DOHH2 (cell line): ENCODE measurements at regions not wholly inside any gene's neighbourhood (a gene's known extent, or its start where the extent isn't known, plus 50 kb on each side); places are given as distances from the start of the nearest gene placed in this dataset.

Experiments used
- CTCF ChIP-seq: fragments of 200-600 bp; sonication (generic); IDR thresholded peaks from one replicate; pipeline ENCODE4 v1.5.1; 2014; ENCODE audit warnings: antibody characterized with exemption, mild to moderate bottlenecking, low read depth, low read length; ENCODE audit not compliant: poor library complexity, severe bottlenecking
- EZH2phosphoT487 ChIP-seq: fragments of 200-600 bp; sonication (generic); IDR thresholded peaks from 2 replicates; pipeline ENCODE4 v1.6.1; 2017; ENCODE audit warnings: borderline replicate concordance, mild to moderate bottlenecking, antibody characterized with exemption, low read length, moderate library complexity, mixed read lengths

GRCh38 chr1:228975238-228975907 lies 240.1 kb downstream of the RHOU start:
- TF ChIP-seq CTCF (no peak), EZH2phosphoT487 (no peak)
